ENCODE measurements at regions not wholly inside any gene's neighbourhood (a gene's known extent, or its start where the extent isn't known, plus 50 kb on each side); places are given as distances from the start of the nearest gene placed in this dataset.

DNA sequence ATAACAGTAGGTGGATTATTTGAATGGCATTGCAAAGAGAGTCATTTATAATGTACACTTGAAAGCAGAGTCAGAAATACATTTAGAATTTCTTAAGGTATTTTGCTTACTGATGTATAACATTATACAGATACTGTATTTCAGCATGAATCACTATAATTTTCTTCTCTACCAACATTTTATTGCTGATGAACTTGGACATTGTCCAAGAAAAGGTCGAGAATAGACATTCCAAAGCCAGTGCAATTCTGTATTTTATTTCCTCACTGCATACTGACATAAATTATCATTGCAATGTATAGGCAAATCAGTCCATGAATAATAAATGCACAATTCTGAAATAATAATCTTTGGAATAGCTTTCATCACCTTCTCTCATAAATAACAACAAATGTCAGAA is 1420.0 kb upstream of the EYS start:
- BruUV-seq (replicated peaks) = no TSS peak
- H3K36me3 ChIP-seq (ENCODE audit: insufficient read depth, low read length, poor library complexity, severe bottlenecking) = no peaks in the 10 kb centered on the region
- H3K4me1 ChIP-seq (ENCODE audit: insufficient read depth, low read length, poor library complexity, severe bottlenecking) = peaks cover 21% of the 10 kb centered on the region
- CTCF ChIA-PET = no interaction called here
- intact Hi-C loops (cut with micrococcal nuclease; ENCODE audit: unreplicated experiment) = no loop called here
- H3K27me3 ChIP-seq (replicated peaks; ENCODE audit: insufficient read depth, low read depth, low read length, poor library complexity) = no peaks in the 10 kb centered on the region
- H3K9me3 ChIP-seq (ENCODE audit: low read depth, low read length, poor library complexity, severe bottlenecking) = no peaks in the 10 kb centered on the region
- H3K4me3 ChIP-seq (ENCODE audit: low read depth, low read length, poor library complexity, severe bottlenecking) = no peak overlapping the region
- POLR2A ChIA-PET (ENCODE audit: low non-redundant PET) = no interaction called here
- H3K27ac ChIP-seq (ENCODE audit: low read depth, low read length, poor library complexity, severe bottlenecking) = no peak overlapping the region
- TF ChIP-seq, protein P1, sequence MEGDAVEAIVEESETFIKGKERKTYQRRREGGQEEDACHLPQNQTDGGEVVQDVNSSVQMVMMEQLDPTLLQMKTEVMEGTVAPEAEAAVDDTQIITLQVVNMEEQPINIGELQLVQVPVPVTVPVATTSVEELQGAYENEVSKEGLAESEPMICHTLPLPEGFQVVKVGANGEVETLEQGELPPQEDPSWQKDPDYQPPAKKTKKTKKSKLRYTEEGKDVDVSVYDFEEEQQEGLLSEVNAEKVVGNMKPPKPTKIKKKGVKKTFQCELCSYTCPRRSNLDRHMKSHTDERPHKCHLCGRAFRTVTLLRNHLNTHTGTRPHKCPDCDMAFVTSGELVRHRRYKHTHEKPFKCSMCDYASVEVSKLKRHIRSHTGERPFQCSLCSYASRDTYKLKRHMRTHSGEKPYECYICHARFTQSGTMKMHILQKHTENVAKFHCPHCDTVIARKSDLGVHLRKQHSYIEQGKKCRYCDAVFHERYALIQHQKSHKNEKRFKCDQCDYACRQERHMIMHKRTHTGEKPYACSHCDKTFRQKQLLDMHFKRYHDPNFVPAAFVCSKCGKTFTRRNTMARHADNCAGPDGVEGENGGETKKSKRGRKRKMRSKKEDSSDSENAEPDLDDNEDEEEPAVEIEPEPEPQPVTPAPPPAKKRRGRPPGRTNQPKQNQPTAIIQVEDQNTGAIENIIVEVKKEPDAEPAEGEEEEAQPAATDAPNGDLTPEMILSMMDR (conservative IDR thresholded peaks at IDR 0.05; ENCODE audit: low read depth, low read length) = no peak
- no peak for TF ChIP-seq EZH2 (IDR thresholded peaks at IDR 0.05; ENCODE audit: borderline replicate concordance, low read depth, low read length, poor library complexity, severe bottlenecking)
- DNase-seq (ENCODE audit: low spot score) = no peak

DNA sequence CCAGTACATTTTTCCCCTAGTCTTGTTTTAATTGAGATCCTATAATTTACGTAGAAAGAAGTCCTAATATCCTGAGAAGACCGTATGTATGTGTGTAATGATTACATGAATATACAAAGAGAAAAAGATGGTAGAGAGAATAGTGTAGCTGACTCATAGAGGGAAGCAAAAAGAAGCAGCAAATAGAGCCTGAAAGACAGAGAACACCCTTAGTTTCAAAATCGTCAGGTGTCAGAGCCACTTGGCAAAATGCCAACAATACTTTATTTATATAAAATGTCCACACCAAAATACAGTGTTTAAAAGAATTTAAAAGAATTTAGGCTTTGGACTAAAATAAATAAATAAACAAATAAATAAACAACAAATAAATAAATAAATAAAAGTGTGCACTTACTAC is 1414.1 kb upstream of the EYS start:
- CTCF ChIA-PET = no interaction called here
- H3K36me3 ChIP-seq (ENCODE audit: insufficient read depth, low read length, poor library complexity, severe bottlenecking) = no peaks in the 10 kb centered on the region
- no peaks in the 10 kb centered on the region for H3K9me3 ChIP-seq (ENCODE audit: low read depth, low read length, poor library complexity, severe bottlenecking)
- intact Hi-C loops (cut with micrococcal nuclease; ENCODE audit: unreplicated experiment) = no loop called here
- BruUV-seq (replicated peaks) = no TSS peak
- no peak for TF ChIP-seq EZH2 (IDR thresholded peaks at IDR 0.05; ENCODE audit: borderline replicate concordance, low read depth, low read length, poor library complexity, severe bottlenecking)
- TF ChIP-seq, protein P1 (conservative IDR thresholded peaks at IDR 0.05; ENCODE audit: low read depth, low read length) = no peak
- no peaks in the 10 kb centered on the region for H3K4me1 ChIP-seq (ENCODE audit: insufficient read depth, low read length, poor library complexity, severe bottlenecking)
- no peak overlapping the region for H3K4me3 ChIP-seq (ENCODE audit: low read depth, low read length, poor library complexity, severe bottlenecking)
- H3K27ac ChIP-seq (ENCODE audit: low read depth, low read length, poor library complexity, severe bottlenecking) = no peak overlapping the region
- no peaks in the 10 kb centered on the region for H3K27me3 ChIP-seq (replicated peaks; ENCODE audit: insufficient read depth, low read depth, low read length, poor library complexity)
- POLR2A ChIA-PET (ENCODE audit: low non-redundant PET) = no interaction called here
- no peak for DNase-seq (ENCODE audit: low spot score)

DNA sequence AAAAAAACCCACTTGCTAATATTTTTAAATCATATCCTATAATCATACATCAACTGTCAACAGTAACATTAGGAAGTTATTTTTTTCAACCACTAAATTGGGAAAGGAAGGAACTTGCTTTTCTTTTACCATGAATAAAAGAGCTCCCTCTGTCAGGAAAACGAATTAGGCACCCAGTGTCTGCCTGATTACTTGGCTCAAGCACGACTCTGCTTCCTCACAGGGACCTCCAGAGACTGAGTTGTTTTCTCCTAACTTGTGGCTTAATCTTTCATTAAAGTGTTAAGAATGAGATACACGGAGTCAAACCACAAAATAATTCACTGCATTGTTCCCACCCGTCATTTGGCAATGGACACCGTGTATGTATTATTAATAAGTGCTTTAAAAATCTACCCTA is 1405.1 kb upstream of the EYS start:
- ChIA-PET POLR2A (ENCODE audit: low non-redundant PET) (interaction anchor here (0.6 kb wide), 1 partner anchor 339 kb away, joined by 8 read pairs; no protein-coding TSS in a partner anchor), CTCF (no interaction called here)
- H3K4me3 ChIP-seq (ENCODE audit: low read depth, low read length, poor library complexity, severe bottlenecking) = no peak overlapping the region
- no peak for TF ChIP-seq EZH2 (IDR thresholded peaks at IDR 0.05; ENCODE audit: borderline replicate concordance, low read depth, low read length, poor library complexity, severe bottlenecking)
- TF ChIP-seq, protein P1 (conservative IDR thresholded peaks at IDR 0.05; ENCODE audit: low read depth, low read length) = peak; percentile 40
- intact Hi-C loops (cut with micrococcal nuclease; ENCODE audit: unreplicated experiment) = no loop called here
- no TSS peak for BruUV-seq (replicated peaks)
- H3K9me3 ChIP-seq (ENCODE audit: low read depth, low read length, poor library complexity, severe bottlenecking) = no peaks in the 10 kb centered on the region
- no peaks in the 10 kb centered on the region for H3K27me3 ChIP-seq (replicated peaks; ENCODE audit: insufficient read depth, low read depth, low read length, poor library complexity)
- H3K36me3 ChIP-seq (ENCODE audit: insufficient read depth, low read length, poor library complexity, severe bottlenecking) = no peaks in the 10 kb centered on the region
- DNase-seq (ENCODE audit: low spot score) = peak; percentile 73
- H3K27ac ChIP-seq (ENCODE audit: low read depth, low read length, poor library complexity, severe bottlenecking) = peak overlapping the region; percentile 4
- H3K4me1 ChIP-seq (ENCODE audit: insufficient read depth, low read length, poor library complexity, severe bottlenecking) = peaks cover 16% of the 10 kb centered on the region

Data from A673 (cell line).